GM18498 (cell line): ENCODE measurements at regions not wholly inside any gene's neighbourhood (a gene's known extent, or its start where the extent isn't known, plus 50 kb on each side); places are given as distances from the start of the nearest gene placed in this dataset.
"Not testable (repeated sequence)": the region's sequence is repeated elsewhere in the genome, so short reads cannot be mapped to it uniquely, and the experiment has no call there.

Experiments
- ATAC-seq: cut with Tn5 transposase; IDR thresholded peaks from one replicate; pipeline ENCODE4 v1.9.1; 2021; ENCODE audit warnings: mild to moderate bottlenecking, moderate library complexity; ENCODE audit not compliant: unreplicated experiment

DNA sequence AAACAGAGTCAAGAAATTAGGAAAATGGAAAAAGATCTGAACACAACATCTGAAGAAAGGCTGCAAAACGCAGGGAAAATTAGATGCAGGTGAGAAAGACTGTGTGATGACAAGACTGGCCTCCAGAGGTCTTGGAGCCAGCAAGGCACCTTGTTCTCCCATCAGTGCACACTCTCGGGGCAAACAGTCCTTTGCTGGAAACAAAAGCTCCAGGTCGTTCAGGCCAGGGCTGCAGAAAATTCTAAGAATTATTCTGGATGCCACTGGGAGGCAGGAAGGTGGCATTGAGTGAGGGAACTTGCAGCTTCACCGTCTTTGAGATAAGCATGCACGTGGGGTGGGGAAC lies 219.9 kb upstream of the SSTR4 start:
- ATAC-seq: no peak

DNA sequence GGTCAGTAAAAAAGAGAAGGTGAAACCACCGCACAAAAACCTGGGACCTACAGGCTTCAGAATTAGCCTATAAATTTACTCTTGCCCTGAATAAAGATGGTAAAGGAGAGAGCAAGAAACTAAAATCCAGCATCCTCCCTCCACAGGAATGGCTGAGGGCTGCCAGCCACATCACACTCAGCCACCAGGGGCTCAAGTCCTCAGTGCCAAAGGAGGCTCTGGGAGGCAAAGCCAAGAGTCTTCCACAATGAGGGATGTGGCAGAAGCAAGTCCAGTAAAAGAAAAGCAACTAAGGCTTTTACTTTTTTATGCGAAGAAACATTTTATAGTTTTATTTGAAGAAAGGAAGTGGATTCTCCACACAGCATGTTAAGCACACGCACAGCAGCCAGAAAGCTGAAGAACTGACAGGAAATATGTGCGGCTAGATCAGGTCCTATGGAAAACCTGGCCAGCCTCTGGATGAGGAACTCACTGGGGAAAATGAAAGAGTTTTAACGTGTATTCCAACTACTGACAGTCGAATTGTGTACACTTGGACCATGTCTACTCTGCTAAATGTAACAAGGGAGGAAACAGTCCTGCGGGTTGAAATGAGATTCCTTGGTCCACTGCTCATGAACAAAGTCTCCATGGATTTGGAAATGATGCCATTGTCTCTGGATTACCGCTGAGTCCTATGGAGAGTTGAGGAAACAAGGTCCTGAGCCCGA lies 219.4 kb upstream of the SSTR4 start:
- no peak for ATAC-seq

DNA sequence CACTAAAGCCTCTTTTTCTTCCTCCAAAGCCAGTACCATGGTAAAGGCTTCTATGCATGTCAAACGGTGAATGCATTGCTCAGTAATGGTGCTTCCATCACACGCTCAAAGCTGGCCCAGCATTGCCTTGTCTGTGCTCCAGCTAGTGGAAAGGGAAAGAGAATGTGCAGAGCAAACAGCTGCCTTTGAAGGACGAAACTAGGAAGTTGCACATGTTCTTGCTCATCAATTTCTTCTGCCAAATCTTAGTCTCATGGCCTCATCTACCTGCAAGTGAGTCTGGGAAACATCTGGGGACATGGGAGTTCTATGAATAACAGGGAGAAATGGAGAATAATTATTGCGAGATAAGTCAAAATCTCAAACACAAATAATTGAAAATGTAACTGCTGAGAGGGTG lies 216.5 kb upstream of the SSTR4 start:
- ATAC-seq: no peak

DNA sequence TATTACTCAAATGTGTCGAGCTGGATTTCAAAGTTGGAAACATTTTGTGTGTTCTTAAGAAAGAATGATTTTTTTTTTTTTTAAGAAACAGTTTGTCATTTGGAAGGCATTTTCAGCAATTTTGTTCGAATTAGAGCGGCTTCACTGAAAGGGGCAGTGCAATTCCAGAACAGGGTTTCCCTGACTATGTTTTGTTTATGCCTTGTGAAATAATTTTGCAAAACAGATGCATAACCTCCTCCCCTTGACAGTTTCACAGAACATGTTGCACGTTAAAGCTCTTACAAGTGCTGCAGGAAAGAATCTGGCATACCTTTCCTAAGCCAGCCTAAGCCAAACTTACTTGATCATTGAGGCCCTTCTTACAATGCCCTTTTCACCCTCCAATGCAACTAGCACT lies 216.0 kb upstream of the SSTR4 start:
- no peak for ATAC-seq

DNA sequence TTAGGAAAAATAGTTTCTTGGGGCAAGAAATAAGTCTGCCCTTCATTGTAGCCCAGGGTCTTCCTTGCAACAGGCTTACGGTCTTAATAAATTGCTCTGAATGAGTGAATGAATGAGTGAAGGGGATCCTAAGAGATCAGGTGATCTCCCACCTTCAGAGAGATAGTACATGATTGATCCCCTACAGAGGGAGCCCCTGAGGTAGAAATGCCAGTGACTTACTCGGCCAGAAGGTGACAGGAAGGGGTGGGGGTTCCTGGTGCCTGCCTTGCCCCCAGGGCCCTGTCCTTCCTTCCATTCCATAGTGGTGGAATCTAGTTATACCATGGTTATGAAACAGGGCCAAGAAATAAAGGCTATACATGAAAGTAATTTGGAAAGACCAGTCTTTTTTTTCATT lies 215.3 kb upstream of the SSTR4 start:
- no peak for ATAC-seq

DNA sequence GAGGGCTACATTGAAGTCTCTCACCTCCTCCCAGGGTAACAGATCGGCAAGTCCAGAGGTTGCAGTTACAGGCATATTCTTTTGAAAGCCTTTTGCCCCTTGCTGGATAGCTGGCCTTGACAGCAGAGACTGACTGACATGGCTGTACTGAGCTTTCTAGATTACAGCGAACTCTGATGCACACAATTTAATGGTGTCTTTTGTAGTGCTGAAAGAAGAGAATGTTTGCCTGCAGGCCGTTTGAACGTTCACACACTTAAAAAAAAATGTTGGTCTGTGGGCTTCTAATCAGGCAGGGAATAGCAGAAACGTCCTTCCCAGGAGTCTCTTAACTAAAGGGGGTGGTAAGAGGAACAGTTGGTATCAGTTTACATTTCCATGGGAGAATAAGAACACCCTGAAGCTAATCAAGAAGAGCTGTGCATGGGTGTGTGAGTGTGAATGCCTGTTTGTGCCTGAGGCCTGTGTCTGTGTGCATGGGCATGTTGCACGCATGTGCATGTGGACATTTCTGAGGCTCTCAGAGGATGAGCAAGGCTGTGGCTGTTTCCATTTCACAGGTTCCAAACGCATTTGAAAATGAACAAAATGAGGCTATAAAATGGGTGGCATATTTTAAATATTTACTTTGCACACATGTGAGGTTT lies 213.9 kb upstream of the SSTR4 start:
- no peak for ATAC-seq

DNA sequence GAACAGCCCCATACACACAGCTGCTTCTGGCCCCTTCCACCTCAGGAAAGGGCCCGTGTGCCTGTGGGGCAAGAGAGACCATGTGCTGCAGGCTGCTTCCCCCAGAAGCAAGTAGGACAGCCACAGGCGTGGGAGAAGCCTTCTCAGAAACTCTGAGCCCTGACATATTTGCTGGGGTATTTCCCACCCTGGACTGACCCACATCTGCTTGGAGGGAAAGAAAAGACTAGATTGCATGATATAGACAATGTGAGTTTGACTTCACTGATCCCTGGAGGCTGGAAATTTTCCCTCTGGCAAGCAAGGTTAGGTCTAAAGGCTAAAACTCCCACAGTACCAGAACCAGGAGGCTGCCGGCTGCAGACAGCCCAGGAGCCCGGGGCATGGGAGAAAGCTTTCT lies 213.3 kb upstream of the SSTR4 start:
- no peak for ATAC-seq

DNA sequence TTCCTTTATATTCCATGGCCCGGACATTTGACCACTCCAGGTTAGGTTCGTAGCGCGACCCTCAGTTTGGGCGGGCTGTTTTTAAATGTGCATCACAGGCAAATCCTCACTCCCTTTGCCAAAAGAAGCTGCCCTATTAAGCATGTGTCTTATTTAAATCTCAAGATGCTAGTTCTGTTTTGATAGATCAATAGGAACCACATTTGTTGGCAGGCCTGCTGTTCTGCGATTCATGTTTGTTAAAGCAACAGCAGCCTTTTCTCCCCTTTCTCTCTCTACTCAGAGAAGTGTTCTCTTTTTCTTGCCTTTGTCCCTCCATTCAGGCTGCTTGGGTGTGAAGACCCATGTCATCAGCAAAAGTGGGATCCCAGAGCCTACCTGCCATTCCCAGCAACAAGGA lies 212.0 kb upstream of the SSTR4 start:
- ATAC-seq: no peak

DNA sequence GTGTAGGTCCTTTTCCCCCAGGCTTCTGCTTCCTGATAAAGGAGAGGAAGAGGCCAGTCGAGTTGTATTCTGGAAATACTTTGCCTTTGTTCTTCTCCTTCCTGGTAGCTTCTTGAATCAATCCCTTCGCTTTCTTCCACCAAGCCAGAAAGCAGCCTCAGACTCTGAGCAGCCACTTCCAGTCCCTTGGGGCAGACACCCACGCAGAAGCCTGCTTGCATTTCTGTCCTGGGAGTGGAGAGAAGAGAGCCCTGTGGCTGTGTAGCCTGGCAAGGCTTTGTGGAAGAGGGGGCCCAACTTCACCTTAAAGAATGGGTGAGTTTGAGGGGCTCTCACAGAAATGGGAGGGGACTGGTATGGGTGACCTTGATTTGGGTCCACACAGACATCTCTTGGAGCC lies 211.0 kb upstream of the SSTR4 start:
- no peak for ATAC-seq

DNA sequence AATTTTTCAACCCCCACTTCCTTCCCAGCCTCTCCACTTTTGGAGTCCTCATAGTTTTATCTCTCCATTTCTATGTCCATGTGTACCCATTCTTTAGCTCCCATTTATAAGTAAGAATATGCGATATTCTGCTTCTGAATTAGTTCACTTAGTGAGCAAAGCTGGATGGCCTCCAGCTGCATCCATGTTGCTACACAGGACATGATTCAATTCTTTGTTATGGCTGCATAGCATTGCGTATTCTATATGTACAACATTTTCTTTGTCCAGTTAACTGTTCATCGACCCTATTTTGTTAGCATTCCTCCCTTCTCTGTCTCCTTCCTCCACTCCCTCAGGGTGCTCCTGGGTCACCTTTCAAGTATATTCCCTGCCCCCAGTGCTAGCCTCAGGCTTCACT lies 210.0 kb upstream of the SSTR4 start:
- no peak for ATAC-seq

DNA sequence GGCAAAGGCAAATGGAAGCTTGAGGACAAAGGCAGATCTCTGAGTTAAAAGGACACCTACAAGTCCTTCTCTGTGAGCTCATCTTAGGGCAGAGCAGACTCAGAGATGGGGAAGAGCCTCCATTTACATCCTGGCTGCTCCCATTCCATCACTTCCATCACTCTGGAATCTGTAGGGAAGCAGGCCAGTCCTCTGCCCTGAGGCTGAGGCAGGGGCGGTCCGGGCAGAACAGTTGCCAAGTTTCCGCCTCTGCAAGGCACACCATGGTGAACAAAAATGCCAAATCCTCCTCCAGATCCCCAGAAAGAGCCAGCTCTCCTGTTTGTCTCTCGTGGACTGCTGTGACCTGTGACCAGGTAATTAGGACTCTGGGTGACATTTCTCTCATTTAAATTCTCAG lies 209.6 kb upstream of the SSTR4 start:
- ATAC-seq: no peak

DNA sequence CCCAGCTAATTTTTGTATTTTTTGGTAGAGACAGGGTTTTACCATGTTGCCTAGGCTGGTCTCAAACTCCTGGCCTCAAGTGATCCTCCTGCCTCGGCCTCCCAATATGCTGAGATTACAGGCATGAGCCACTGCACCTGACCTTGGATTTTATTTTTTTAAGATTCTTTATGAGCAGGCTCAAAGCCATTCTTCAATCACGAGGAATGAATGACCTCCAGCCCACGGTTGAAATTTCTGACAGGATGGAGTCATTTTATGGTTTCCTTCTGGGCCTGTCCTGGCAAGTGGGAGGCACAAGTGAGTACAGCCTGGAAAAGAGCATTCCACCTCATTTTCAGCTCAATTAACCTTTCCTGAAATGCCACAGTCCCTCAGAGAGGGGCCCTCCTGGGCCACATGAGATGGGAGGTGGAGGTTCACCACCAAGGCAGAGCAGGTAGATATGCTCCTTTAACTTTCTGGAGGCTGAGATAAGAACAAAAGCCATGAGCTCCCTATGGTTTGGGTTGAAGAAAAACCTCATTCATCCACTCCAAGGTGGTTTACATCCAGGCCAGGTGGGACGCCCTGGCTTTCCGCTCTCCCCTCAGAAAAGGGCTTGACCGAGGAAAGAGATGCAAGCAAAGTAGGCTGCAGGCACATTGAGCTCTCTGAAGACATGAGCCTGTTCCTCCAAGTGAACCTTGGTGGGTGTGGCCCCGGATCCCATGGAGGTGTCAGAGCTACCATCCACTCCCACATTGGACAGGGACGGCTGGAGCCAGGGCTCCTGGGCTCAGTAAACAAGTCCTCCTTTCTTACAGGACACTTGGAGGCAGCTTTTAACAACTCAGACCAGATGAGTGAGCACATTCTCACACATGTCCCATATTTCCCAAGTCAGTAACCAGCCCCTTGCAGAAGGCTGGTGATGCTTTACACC lies 208.5 kb upstream of the SSTR4 start:
- ATAC-seq: no peak

DNA sequence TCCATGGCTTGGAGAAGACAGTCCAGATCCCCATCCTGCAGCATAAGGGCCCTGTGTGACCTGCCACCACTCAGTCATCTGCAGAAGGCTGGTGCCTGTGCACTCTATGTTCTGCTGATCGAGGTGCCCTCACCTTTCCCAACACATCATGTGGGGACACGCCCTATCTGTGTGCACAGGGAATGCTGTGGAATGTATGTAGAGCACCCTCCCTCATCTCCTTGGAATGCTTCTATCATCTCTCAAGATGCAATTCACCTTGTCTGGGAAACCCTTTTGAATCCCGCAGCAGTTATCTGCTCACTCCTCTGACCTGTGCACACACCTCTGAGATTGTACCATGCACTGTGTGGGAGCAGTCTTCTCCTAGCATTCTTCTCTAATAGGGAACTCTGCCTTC lies 207.2 kb upstream of the SSTR4 start:
- no peak for ATAC-seq

DNA sequence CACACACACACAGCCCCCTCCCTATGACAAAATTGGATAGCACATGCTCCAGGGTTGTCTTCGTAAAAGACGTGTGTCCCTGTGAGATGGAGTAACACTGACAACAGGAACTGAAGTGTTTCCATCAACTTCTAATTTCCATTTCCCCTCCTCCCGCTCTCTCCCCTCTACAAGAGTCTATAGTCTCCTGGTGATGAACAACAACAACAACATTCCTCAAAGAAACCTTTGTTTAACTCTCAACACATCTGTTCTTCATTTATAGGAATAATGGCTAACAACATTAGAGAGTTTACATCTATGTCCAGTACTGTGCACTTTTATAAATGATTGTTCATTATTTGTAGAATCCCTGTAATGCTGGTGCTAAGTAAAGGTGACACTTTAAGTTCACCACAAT lies 205.8 kb upstream of the SSTR4 start:
- ATAC-seq: no peak

DNA sequence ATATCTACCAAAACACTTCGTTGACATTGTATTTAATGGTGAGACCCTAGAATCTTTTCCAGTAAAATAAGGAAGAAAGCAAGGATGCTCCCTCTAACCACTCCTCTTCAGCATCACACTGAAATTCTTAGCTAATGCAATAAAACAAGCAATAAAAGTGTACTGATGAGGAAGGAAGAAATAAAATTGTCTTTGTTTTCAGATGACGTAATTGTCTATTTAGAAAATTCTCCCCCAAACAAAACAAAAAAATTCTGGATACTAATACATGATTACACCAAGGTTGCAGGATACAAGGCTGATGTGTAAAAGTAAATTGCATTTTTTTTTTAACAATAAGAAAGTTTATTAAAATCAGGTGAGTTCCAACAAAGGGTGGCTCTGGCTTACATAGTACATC lies 205.0 kb upstream of the SSTR4 start:
- ATAC-seq: no peak

DNA sequence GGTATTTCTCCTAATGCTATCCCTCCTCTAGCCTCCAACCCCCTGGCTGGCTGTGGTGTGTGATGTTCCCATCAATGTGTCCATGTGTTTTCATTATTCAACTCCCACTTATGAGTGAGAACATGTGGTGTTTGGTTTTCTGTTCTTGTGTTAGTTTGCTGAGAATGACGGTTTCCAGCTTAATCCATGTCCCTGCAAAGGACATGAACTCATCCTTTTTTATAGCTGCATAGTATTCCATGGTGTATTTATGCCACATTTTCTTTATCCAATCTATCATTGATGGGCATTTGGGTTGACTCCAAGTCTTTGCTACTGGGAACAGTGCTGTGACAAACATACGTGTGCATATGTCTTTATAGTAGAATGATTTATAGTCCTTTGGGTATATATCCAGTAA lies 204.4 kb upstream of the SSTR4 start:
- ATAC-seq: not testable (repeated sequence)

DNA sequence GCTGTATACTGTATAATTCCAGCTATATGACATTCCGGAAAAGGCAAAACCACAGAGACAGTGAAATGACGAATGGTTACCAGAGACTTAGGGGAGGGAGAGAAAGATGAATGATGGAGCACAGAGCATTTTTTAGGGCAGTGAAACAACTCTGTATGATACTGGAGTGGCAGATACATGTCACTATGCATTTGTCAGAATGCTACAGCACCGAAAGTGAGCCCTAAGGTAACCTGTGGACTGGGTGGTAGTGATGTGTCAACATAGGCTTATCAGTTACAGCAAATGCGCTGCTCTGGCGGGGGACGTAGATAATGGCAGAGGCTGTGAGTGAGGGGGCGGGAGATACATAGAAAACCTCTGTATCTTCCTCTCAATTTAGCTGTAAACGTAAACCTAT lies 201.3 kb upstream of the SSTR4 start:
- no peak for ATAC-seq

DNA sequence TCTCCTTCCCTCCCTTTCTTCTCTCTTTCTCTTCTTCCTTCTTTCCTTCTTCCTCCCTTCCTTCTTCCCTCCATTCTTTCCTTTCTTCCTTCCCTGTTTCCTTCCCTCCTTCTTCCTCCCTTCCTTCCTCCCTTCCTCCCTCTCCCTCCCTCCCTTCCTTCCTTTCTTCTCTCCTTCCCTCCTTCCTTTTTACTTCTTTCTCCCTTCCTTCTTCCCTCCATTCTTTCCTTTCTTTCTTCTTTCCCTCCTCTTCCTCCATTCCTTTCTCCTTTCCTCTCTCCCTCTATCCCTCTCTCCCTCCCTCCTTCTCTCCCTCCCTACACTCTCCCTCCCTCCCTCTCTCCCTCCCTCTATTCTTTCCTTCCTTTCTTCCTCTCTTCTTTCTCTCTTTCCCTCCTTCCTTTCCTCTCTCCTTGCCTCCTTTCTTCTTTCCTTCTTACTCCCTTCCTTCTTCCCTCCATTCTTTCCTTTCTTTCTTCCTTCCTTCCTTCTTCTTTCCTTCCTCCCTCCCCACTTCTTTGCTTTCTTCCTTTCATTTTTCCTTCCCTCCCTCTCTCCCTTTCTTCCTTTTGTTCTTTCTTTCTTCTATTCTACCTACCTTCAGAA lies 200.4 kb upstream of the SSTR4 start:
- ATAC-seq: no peak

DNA sequence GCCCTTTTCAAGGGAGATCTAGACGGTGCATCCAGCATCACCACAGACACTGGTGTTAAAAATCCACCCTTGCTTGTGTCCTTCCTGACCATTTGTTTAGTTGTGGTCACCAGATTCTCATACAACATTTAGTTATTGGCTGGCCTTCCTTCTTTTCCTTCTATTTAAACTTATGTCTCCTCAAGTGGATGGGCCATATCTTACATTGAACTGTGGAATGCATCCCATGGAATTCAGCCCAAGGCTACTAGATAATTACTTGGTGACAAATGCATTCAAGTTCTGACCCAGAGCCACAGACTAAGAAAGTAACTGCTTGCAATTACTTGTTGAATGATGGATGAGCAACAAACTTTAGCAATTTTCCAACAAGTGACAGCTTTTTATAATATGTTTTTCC lies 198.9 kb upstream of the SSTR4 start:
- no peak for ATAC-seq

DNA sequence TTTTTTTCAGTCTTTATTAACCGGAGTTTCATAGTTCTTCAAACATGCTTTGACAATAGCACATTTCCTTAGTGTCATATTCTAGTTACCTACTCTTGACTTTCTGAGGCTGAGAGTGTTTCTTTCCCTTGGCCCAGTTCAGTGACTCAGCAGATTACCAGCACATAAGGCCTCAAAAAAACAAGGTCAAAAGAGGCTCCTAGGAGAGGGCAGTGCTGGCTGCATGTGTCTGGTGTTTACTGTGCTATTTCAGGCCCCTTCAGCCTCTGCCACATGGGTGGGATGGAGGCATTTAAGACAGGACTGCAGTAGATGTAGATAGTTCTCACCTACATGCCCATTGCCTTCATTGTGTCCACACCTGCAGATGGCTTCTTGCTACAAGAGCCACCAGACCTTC lies 198.2 kb upstream of the SSTR4 start:
- no peak for ATAC-seq

DNA sequence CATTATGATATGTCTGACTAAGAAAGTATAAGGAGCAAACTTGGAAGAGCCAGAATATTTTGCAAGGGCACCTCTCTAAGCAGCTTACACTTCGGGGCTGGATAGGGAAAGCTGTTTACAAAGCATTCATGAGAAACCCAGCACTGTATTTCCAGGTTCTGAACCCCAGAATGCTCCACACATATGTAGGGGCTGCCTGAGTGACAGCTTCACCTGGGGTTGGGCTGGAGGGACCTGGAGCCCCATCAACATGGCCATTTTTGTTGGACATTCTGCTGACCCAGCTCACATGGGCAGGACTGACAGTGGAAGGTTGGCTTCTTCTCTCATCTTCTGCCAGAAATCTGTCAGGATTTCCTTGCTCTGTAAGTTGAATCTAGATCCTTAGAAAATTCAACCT lies 197.1 kb upstream of the SSTR4 start:
- no peak for ATAC-seq

DNA sequence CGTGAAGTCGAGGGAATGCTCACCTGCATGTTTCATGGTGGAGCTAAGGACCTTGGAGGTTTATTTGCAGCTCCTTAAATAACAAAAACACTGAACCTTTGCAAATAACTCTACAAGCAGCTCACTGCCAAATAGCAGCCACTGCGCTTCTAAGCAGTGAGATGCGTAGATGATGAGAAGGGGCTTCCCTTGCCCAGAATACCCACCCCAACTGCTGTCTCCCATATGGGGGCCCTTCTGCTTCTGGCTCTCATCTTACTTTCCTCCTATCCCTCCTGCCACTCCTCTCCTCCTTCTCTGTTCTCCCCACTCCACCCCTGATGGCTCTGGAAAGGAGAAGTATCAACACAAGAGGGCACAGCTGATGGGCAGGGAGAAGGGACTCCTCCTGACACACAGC lies 193.3 kb upstream of the SSTR4 start:
- no peak for ATAC-seq
